Activated CD8-positive, alpha-beta T cell treated with anti-CD3 and anti-CD28 coated beads, Interleukin-2, amount 10 ng/mL, durations not matched to agents 7 days and 5 days (primary cell): ENCODE measurements at regions not wholly inside any gene's neighbourhood (a gene's known extent, or its start where the extent isn't known, plus 50 kb on each side); places are given as distances from the start of the nearest gene placed in this dataset.

Experiments
- ATAC-seq: fragments of 150-1000 bp; cut with Tn5 transposase; one replicate; pipeline ENCODE4 v1.10.0; 2021; ENCODE audit warnings: moderate library complexity
- CTCF ChIA-PET: fragments of 350-600 bp; sonication (Branson Sonifier 250); formaldehyde crosslinking; loops from one replicate; lab custom pipeline; 2021; ENCODE audit warnings: antibody characterized with exemption; lab: Charles Lee
- POLR2A ChIA-PET: fragments of 350-600 bp; sonication (Branson Sonifier 250); formaldehyde crosslinking; loops from one replicate; lab custom pipeline; 2021; ENCODE audit warnings: antibody characterized with exemption; lab: Charles Lee
- DNase-seq: peaks from one replicate; pipeline ENCODE4 v3.0.0-alpha.2; 2020
- H3K27ac Mint-ChIP-seq: one replicate; pipeline ENCODE4 v1.8.0; 2021; ENCODE audit warnings: mild to moderate bottlenecking, mixed read lengths
- H3K27me3 Mint-ChIP-seq: one replicate; pipeline ENCODE4 v1.8.0; 2021; ENCODE audit warnings: low read depth, mixed read lengths
- H3K36me3 Mint-ChIP-seq: one replicate; pipeline ENCODE4 v1.8.0; 2021; ENCODE audit warnings: low read depth, mixed read lengths
- H3K4me1 Mint-ChIP-seq: one replicate; pipeline ENCODE4 v1.8.0; 2021; ENCODE audit warnings: low read depth, mixed read lengths
- H3K4me3 Mint-ChIP-seq: one replicate; pipeline ENCODE4 v1.8.0; 2021; ENCODE audit warnings: mild to moderate bottlenecking, mixed read lengths
- H3K9me3 Mint-ChIP-seq: one replicate; pipeline ENCODE4 v1.8.0; 2022; ENCODE audit warnings: mixed read lengths; ENCODE audit not compliant: insufficient read depth

DNA sequence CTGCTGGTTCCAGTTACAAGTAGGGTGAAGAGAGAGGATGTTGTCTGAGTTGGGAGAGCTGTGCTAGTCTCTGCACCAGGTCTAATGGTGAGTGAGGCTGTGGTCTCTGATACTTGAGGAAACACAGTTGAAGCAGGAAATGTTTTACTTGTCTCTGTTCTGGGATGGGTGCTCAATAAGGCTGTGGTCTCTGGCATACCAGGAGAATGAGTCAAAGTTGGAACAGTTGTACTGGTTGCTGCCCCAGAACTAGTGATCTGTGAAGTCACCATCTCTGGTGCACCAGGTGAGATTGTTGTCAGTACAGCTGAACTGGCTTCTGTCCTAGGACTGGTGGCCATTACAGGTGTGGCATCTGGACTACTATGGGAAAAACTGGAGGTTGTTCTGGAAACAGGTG is 74.7 kb downstream of the MUC16 start:
- H3K9me3 Mint-ChIP-seq: no peaks in the 10 kb centered on the region
- ATAC-seq (no peak), DNase-seq (no peak)
- H3K27ac Mint-ChIP-seq: no peak overlapping the region
- no peaks in the 10 kb centered on the region for H3K4me1 Mint-ChIP-seq
- CTCF ChIA-PET: no interaction called here
- no peaks in the 10 kb centered on the region for H3K36me3 Mint-ChIP-seq
- H3K4me3 Mint-ChIP-seq: no peak overlapping the region
- no peaks in the 10 kb centered on the region for H3K27me3 Mint-ChIP-seq
- POLR2A ChIA-PET: no interaction called here

DNA sequence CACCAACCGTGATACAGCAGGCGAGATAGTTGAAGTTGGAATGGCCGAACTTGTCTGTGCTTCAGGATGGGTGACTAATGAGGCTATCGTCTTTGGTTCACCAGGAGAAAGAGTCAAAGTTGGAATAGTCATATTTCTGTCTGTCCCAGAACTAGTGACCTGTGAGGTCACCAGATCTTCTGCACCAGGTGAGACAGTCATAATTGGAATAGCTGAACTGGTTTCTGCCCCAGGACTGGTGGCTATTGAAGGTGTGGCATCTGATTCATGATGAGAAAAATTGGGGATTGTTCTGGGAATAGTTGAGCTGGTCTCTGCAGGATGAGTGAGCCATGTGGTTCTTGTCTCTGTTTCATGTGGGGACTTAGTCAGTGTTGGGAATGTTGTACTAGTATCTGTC is 71.6 kb downstream of the MUC16 start:
- Mint-ChIP-seq H3K27me3 (no peaks in the 10 kb centered on the region), H3K4me3 (no peak overlapping the region), H3K9me3 (no peaks in the 10 kb centered on the region), H3K36me3 (no peaks in the 10 kb centered on the region), H3K4me1 (no peaks in the 10 kb centered on the region), H3K27ac (no peak overlapping the region)
- DNase-seq (no peak), ATAC-seq (no peak)
- POLR2A ChIA-PET: no interaction called here
- CTCF ChIA-PET: no interaction called here
